Epidermal melanocyte (primary cell): ENCODE measurements at regions not wholly inside any gene's neighbourhood (a gene's known extent, or its start where the extent isn't known, plus 50 kb on each side); places are given as distances from the start of the nearest gene placed in this dataset.
"Not testable (repeated sequence)": the region's sequence is repeated elsewhere in the genome, so short reads cannot be mapped to it uniquely, and the experiment has no call there.

Experiments used
- DNase-seq: peaks from one replicate; pipeline ENCODE4 v3.0.0; 2011; ENCODE audit warnings: low spot score; ENCODE audit not compliant: insufficient read length

- not testable (repeated sequence) for DNase-seq
Measured at GRCh38 chr5:39907267-39907951, 482.6 kb upstream of the DAB2 start.

- DNase-seq = no peak
Measured at GRCh38 chr5:39906146-39906545, 481.4 kb upstream of the DAB2 start.

- no peak for DNase-seq
Measured at GRCh38 chr5:39905356-39905755, 480.6 kb upstream of the DAB2 start.

GRCh38 chr5:39902626-39903025 is 477.8 kb upstream of the DAB2 start:
- DNase-seq = no peak

- no peak for DNase-seq
Measured at GRCh38 chr5:39898731-39899130, 474.0 kb upstream of the DAB2 start.

GRCh38 chr5:39896706-39897105 is 471.9 kb upstream of the DAB2 start:
- DNase-seq = no peak

- no peak for DNase-seq
Measured at GRCh38 chr5:39896104-39896503, 471.3 kb upstream of the DAB2 start.

- no peak for DNase-seq
Measured at GRCh38 chr5:39892708-39893107, 467.9 kb upstream of the DAB2 start.

GRCh38 chr5:39891376-39891775 is 466.6 kb upstream of the DAB2 start:
- DNase-seq = no peak

GRCh38 chr5:39880985-39881384 is 456.2 kb upstream of the DAB2 start:
- no peak for DNase-seq

GRCh38 chr5:39877479-39877878 is 452.7 kb upstream of the DAB2 start:
- no peak for DNase-seq

GRCh38 chr5:39876146-39876545 is 451.4 kb upstream of the DAB2 start:
- DNase-seq = no peak

GRCh38 chr5:39870137-39870536 is 445.4 kb upstream of the DAB2 start:
- no peak for DNase-seq

- no peak for DNase-seq
Measured at GRCh38 chr5:39869396-39869795, 444.6 kb upstream of the DAB2 start.

- DNase-seq = no peak
Measured at GRCh38 chr5:39867923-39868322, 443.1 kb upstream of the DAB2 start.

- no peak for DNase-seq
Measured at GRCh38 chr5:39863926-39864552, 439.3 kb upstream of the DAB2 start.

GRCh38 chr5:39857041-39857440 is 432.3 kb upstream of the DAB2 start:
- no peak for DNase-seq

- no peak for DNase-seq
Measured at GRCh38 chr5:39854771-39855410, 430.1 kb upstream of the DAB2 start.

- DNase-seq = no peak
Measured at GRCh38 chr5:39850291-39850690, 425.5 kb upstream of the DAB2 start.

GRCh38 chr5:39846144-39846543 is 421.4 kb upstream of the DAB2 start:
- no peak for DNase-seq

GRCh38 chr5:39843767-39844166 is 419.0 kb upstream of the DAB2 start:
- no peak for DNase-seq

GRCh38 chr5:39835371-39835770 is 410.6 kb upstream of the DAB2 start:
- DNase-seq = no peak

- DNase-seq = no peak
Measured at GRCh38 chr5:39829441-39829840, 404.7 kb upstream of the DAB2 start.
